MM.1S (cell line): ENCODE measurements at regions not wholly inside any gene's neighbourhood (a gene's known extent, or its start where the extent isn't known, plus 50 kb on each side); places are given as distances from the start of the nearest gene placed in this dataset.

ENCODE experiments used
- DNase-seq: peaks from one replicate; pipeline ENCODE4 v3.0.0-alpha.2; 2015
- H2AFZ ChIP-seq: fragments of 300-600 bp; sonication (generic); 2 replicates; pipeline ENCODE4 v1.6.0; 2016; ENCODE audit warnings: antibody characterized with exemption, low read length
- H3F3A ChIP-seq: fragments of 300-600 bp; sonication (generic); 2 replicates; pipeline ENCODE4 v1.6.1; 2016; ENCODE audit warnings: mild to moderate bottlenecking, antibody characterized with exemption, low read length, moderate library complexity, mixed read lengths; ENCODE audit not compliant: insufficient read depth
- H3K27ac ChIP-seq: fragments of 300-600 bp; sonication (generic); 2 replicates; pipeline ENCODE4 v1.5.1; 2016; ENCODE audit warnings: mild to moderate bottlenecking, low read length
- H3K27me3 ChIP-seq: fragments of 300-600 bp; sonication (generic); replicated peaks from 2 replicates; pipeline ENCODE4 v1.6.0; 2016; ENCODE audit warnings: low read length; ENCODE audit not compliant: insufficient read depth
- H3K36me3 ChIP-seq: fragments of 300-600 bp; sonication (generic); replicated peaks from 2 replicates; pipeline ENCODE4 v1.6.1; 2016; ENCODE audit warnings: mild to moderate bottlenecking, low read length, mixed read lengths; ENCODE audit not compliant: insufficient read depth
- H3K4me1 ChIP-seq: fragments of 300-600 bp; sonication (generic); 2 replicates; pipeline ENCODE4 v1.6.1; 2016; ENCODE audit warnings: low read length, mixed read lengths
- H3K4me2 ChIP-seq: fragments of 300-600 bp; sonication (generic); 2 replicates; pipeline ENCODE4 v1.6.0; 2016; ENCODE audit warnings: low read depth, low read length
- H3K4me3 ChIP-seq: fragments of 300-600 bp; sonication (generic); 2 replicates; pipeline ENCODE4 v1.5.1; 2016; ENCODE audit warnings: low read length, mixed read lengths
- H3K79me2 ChIP-seq: fragments of 300-600 bp; sonication (generic); 2 replicates; pipeline ENCODE4 v1.6.1; 2016; ENCODE audit warnings: mixed run types, low read length, mixed read lengths
- H3K9ac ChIP-seq: fragments of 300-600 bp; sonication (generic); 2 replicates; pipeline ENCODE4 v1.6.1; 2016; ENCODE audit warnings: low read length, mixed read lengths
- H3K9me2 ChIP-seq: fragments of 300-600 bp; sonication (generic); replicated peaks from 2 replicates; pipeline ENCODE4 v1.6.1; 2016; ENCODE audit warnings: mild to moderate bottlenecking, low read length, mixed read lengths; ENCODE audit not compliant: insufficient read depth
- H3K9me3 ChIP-seq: fragments of 300-600 bp; sonication (generic); replicated peaks from 2 replicates; pipeline ENCODE4 v1.6.1; 2016; ENCODE audit warnings: mild to moderate bottlenecking, low read length, mixed read lengths; ENCODE audit not compliant: insufficient read depth
- H4K20me1 ChIP-seq: fragments of 300-600 bp; sonication (generic); 2 replicates; pipeline ENCODE4 v1.6.1; 2016; ENCODE audit warnings: mild to moderate bottlenecking, low read length, moderate library complexity, mixed read lengths; ENCODE audit not compliant: insufficient read depth
- EZH2 ChIP-seq: fragments of 300-600 bp; sonication (generic); optimal IDR thresholded peaks from 2 replicates; pipeline ENCODE3; 2017; ENCODE audit warnings: low read depth, mild to moderate bottlenecking, antibody characterized with exemption, low read length, mixed read lengths
- EZH2phosphoT487 ChIP-seq: fragments of 300-600 bp; sonication (generic); IDR thresholded peaks from 2 replicates; pipeline ENCODE4 v1.6.1; 2018; ENCODE audit warnings: antibody characterized with exemption, low read length
- TF ChIP-seq, protein P1 (sequence below): fragments of 300-600 bp; sonication (generic); IDR thresholded peaks from 2 replicates; pipeline ENCODE4 v1.5.1; 2016; ENCODE audit warnings: antibody characterized with exemption, low read length, mixed read lengths

- H3K36me3 ChIP-seq = no peaks in the 10 kb centered on the region
- DNase-seq = no peak
- H3K4me3 ChIP-seq = no peak overlapping the region
- no peaks in the 10 kb centered on the region for H3K9me2 ChIP-seq
- H2AFZ ChIP-seq = no peak overlapping the region
- no peak overlapping the region for H3K27ac ChIP-seq
- H3K9ac ChIP-seq = no peak overlapping the region
- no peaks in the 10 kb centered on the region for H4K20me1 ChIP-seq
- H3K79me2 ChIP-seq = no peaks in the 10 kb centered on the region
- H3K4me2 ChIP-seq = no peak overlapping the region
- TF ChIP-seq EZH2phosphoT487 = no peak
- no peak for TF ChIP-seq EZH2
- TF ChIP-seq, protein P1, sequence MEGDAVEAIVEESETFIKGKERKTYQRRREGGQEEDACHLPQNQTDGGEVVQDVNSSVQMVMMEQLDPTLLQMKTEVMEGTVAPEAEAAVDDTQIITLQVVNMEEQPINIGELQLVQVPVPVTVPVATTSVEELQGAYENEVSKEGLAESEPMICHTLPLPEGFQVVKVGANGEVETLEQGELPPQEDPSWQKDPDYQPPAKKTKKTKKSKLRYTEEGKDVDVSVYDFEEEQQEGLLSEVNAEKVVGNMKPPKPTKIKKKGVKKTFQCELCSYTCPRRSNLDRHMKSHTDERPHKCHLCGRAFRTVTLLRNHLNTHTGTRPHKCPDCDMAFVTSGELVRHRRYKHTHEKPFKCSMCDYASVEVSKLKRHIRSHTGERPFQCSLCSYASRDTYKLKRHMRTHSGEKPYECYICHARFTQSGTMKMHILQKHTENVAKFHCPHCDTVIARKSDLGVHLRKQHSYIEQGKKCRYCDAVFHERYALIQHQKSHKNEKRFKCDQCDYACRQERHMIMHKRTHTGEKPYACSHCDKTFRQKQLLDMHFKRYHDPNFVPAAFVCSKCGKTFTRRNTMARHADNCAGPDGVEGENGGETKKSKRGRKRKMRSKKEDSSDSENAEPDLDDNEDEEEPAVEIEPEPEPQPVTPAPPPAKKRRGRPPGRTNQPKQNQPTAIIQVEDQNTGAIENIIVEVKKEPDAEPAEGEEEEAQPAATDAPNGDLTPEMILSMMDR = no peak
- no peaks in the 10 kb centered on the region for H3K4me1 ChIP-seq
- H3K9me3 ChIP-seq = no peaks in the 10 kb centered on the region
- no peaks in the 10 kb centered on the region for H3F3A ChIP-seq
- no peaks in the 10 kb centered on the region for H3K27me3 ChIP-seq
Observed at GRCh38 chr2:147425437-147426029, 419.3 kb upstream of the ACVR2A start.

DNA sequence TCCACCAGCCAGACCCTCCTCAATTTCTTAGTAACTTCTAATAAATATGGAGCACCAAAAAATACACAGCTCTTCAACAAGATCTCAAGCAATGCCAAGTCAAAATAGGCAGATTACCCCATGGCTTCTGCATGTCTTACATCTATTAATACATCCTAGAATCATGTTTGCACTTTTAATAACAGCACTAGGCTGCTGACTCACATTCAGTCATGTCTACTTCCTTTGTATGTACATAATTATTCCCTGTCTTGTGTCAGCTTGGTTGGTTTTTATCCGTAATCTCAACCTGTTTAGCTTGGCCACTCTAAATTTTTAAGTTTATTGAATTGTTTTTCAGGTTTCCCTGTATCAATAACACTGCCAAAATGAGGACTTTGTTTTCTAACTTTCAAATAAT lies 420.1 kb upstream of the ACVR2A start:
- Histone ChIP-seq H3K27me3 (no peaks in the 10 kb centered on the region), H3K9ac (no peak overlapping the region), H3F3A (no peaks in the 10 kb centered on the region), H2AFZ (no peak overlapping the region), H3K4me3 (no peak overlapping the region), H3K9me2 (no peaks in the 10 kb centered on the region), H3K9me3 (no peaks in the 10 kb centered on the region), H3K4me1 (no peaks in the 10 kb centered on the region), H4K20me1 (no peaks in the 10 kb centered on the region), H3K27ac (no peak overlapping the region), H3K36me3 (no peaks in the 10 kb centered on the region), H3K4me2 (no peak overlapping the region), H3K79me2 (no peaks in the 10 kb centered on the region)
- DNase-seq = no peak
- TF ChIP-seq, protein P1 = no peak
- TF ChIP-seq EZH2 = no peak
- no peak for TF ChIP-seq EZH2phosphoT487

GRCh38 chr2:147420947-147421675 lies 423.7 kb upstream of the ACVR2A start:
- Histone ChIP-seq H3K27me3 (no peaks in the 10 kb centered on the region), H3K4me2 (no peak overlapping the region), H3F3A (no peaks in the 10 kb centered on the region), H2AFZ (no peak overlapping the region), H3K79me2 (no peaks in the 10 kb centered on the region), H3K27ac (no peak overlapping the region), H3K9me3 (no peaks in the 10 kb centered on the region), H3K9me2 (no peaks in the 10 kb centered on the region), H4K20me1 (no peaks in the 10 kb centered on the region), H3K4me1 (no peaks in the 10 kb centered on the region), H3K9ac (no peak overlapping the region), H3K36me3 (no peaks in the 10 kb centered on the region), H3K4me3 (no peak overlapping the region)
- DNase-seq = no peak
- TF ChIP-seq, protein P1 = no peak
- TF ChIP-seq EZH2 (no peak), EZH2phosphoT487 (no peak)
